Daoy (cell line): ENCODE measurements at regions not wholly inside any gene's neighbourhood (a gene's known extent, or its start where the extent isn't known, plus 50 kb on each side); places are given as distances from the start of the nearest gene placed in this dataset.

Experiments used
- DNase-seq: peaks from one replicate; pipeline ENCODE4 v3.0.0-alpha.2; 2015; ENCODE audit warnings: low read depth

DNA sequence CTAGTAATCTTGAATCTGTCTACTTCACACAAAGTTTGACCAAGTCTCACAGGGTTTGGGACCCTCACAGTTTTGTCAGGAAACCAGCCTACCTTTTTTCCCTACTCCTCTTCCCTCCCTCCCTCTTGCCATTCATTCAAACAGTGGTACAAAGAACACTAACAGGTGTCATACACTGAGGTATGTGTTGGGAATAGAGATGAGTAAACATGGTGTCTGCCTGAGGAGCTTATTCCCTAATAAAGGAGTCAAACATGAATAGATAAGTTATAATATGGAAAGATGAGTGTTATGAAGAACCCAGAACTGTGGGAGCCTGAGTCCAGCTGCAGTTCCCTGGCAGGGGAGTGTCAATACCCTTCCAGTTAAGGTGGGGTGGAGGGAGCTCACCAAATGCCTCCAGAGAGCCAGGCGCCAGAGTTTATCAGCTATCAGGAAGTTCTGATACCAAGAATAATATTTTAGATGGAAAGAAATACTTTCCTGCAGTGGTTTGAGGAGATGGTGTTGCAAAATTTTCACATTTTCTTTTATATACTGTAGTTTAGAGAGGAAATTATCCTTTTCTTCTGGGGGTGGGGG, 183.4 kb upstream of the NR3C1 start:
- no peak for DNase-seq

DNA sequence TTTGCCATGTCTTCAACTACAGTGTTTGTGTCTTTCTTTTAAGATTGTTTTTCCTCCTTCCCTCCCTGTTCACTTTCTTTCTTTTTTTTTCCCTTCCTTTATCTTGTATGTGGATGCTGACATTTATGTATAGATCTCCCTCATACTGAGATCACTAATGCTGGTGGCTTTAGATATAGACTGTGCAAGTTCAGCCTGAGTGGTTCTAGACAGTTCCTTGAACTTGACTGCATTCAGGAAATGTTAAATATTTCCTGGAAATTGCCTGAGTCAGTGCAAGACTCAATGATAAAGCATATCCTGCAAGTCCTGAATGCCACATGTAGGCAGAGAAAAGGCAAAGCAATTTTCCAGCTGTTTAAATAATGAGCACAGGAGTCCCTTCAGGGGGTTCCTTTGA, 182.5 kb upstream of the NR3C1 start:
- DNase-seq, result no peak

DNA sequence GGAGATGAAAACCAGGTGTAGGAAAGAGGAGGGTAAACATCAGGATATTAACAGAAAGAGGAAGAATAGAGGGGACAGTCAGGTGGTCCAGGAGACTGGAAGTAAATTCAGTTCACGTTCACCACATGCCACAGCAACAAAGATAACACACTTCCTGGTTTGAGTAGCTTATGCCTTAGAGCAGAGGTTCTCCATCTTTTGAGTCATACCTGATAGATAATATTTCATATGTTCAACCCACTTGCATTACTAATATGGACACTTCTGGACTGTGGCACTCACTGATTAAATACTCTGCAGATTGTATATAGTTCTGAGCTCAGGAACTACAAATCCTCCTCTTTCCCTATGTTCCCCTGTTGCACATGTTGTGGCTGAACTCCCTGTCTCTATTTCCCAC, 179.9 kb upstream of the NR3C1 start:
- no peak for DNase-seq

DNA sequence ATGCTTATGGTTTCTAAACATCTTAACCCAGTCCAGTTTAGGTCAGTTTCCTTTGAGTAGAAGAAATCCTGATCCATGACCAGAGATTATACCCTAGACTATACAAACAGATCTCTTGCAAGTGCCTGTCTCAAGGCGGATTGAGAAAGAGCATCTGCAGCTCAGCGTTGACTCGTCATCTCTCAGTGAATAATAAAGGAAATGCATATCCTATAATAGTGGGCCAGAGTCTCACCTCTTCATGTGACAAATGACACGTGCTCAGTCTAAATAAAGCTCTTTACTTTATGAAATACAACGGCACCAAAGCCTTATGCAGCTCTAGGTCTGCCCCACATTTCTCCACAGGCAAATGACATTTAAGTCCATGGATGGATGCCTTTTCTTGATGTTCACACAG, 179.4 kb upstream of the NR3C1 start:
- DNase-seq, result no peak

DNA sequence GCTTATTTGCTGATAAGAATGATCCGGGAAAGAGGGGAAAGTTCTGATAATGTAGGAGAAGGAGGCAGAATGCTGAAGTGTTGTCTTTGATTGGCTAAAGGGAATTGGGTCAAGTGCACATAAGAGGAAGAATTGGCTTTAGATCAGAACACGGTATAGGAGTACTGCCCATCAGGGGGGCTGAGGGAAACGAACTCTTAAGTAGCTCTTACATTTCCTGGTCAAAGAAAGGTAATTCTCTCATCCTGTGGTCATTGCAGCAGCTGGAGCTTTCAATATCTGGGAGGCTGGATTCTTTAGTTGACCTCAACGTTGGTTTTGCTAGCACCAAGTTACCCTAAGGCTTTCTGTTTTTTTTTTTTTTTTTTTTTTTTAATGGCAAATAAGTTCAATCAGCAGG, 178.7 kb upstream of the NR3C1 start:
- DNase-seq, result no peak

DNA sequence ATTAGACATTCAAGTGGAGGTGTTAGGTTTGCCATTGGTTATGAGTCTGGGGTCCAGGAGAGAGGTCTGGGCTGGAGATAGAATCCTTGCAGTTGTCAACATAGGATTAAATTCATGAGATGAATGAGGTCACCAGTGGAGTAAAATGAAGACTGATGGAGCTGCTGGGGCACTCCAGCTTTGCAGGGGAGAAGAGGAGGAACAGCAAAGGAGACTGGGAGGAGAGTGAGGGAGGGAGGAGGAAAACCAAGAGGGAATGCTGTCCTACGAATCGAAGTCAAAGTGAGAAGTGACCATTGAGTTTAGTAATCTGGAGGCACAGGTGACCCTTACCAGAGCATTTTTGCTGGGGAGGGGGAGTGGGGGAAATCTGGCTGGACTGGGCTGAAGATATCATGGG, 178.2 kb upstream of the NR3C1 start:
- DNase-seq, result no peak

DNA sequence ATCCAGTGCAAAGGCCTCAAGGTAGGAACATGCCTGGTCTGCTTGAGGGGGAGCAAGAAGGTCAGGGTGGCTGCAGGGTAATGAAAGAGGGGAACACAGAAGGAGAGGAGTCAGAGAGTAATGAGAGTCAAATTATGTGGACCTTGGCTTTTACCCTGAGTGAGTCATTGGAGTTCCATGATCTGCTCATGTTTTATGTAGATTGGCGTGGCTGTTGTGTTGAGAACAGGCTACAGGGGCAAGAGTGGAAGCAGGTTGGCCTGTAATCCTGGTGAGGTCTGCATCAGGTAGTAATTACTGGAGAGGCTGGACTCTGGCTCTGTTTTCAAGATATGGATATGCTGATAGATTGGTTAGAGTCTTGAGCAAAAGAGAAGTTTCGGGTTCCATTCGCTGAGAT, 177.7 kb upstream of the NR3C1 start:
- no peak for DNase-seq

DNA sequence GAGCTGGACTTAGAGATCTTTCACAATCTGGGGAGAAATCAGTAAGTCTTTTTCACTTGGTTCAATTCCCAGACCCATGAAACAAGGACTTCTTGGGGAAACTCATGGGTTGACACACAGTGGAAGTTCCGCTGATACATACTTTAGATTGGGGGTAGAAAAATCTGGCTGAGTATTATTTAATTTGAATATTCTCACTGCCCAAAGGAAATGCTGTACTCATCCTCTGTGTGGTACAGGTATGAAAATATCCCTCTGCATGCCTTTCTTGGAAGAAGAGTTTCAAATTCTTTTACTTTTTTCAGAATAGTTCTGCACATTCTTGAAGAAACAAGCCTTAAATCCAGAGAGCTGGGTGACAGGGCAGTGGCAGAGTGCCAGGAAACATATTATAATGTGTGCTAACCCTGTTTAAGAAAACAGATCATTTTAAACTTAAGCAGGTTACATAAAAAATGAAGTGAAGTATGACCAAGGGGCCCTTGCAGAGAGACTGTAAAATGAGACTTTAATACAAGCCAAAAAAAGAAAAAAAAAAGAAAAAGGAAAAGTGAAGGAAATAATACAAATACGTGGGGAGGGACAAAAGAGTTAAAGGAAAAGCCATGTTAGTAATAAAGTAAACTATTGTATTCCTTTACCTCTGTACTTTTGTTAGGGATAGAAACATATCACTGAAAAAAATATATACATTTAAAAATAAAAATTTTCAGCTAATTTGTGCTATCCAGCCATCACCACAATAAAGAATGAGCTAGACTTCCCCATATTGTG, 173.4 kb upstream of the NR3C1 start:
- DNase-seq, result no peak

DNA sequence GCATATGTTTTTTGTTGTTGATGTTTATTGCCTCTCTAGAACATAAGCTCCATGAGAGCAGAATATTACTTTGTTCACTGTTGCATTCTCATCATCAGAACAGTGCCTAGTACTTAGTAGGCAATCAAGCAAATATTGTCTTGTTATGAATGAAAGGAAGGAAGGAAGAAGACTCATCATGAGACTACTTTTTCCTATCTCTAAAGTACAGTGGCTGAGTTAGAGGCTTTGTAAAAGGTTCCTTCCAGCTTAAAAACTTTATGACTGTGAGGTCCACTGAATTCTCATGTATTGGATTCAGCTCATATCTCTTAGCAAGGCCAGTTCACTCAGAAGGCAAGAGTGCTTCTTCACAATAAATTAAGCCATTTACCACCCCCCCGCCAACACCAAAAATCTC, 171.8 kb upstream of the NR3C1 start:
- no peak for DNase-seq

DNA sequence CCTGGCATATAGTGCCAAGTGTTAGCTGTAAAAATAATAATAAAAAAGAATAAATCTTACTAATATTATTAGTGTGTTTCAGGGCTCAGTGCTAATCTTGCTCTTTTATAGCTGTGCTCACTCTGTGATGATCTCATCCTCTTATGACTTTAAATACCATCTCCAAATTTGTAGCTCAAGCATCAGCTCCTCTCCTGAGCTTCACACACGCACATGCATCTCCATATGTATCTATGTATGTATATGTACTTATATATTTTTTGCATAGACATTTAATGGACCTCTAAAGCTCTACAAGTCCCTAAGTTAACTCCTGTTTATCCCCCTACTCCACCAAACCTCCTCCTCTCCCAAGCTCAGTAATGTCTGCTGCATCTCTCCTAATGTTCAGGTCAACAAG, 170.8 kb upstream of the NR3C1 start:
- no peak for DNase-seq

DNA sequence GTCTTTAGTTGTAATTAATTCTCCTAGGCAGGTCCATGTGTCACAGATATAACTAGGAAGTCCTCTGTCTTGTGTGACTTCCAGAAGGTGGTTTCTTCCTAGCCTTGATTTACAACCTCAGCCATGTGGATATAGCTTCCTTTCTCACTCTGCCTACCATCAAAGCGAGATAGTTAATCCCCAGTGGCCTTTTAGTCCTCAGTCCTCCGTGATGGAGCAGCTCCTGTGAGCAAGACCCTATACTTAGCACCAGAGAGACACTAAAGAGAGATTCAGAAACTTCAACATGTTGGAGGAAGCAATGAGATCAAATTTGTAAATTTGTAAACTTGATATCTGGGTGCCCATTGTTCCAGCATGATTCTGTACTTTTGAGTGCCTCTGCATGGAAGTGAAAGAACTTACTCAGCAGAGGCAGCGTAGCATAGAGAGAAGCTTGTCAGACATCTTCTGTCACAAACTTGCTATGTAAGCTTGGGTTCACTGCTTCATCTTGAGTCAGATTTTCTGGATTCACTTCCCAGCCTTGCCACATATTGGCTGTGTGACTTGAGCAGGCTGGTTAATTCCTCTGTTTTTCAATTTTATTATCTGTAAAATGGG, 170.2 kb upstream of the NR3C1 start:
- DNase-seq, result no peak

DNA sequence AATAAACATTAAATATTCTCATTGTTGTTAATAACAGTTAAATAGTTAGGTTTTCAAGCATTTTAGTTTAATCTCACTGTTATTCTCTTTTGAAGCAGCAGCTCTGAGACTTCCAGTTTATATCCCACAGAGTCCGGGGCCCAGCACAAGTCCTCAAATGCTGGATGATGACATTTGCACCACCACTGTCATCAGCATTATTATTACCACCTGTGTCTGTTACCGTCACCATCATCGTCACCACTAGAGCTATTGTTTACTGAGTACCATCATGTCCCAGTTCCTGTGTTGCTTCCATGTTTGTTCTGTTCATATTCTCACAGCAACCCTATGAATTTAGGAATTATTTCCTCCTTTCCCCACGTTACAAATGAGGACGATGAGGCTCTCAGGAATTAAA, 169.2 kb upstream of the NR3C1 start:
- no peak for DNase-seq

DNA sequence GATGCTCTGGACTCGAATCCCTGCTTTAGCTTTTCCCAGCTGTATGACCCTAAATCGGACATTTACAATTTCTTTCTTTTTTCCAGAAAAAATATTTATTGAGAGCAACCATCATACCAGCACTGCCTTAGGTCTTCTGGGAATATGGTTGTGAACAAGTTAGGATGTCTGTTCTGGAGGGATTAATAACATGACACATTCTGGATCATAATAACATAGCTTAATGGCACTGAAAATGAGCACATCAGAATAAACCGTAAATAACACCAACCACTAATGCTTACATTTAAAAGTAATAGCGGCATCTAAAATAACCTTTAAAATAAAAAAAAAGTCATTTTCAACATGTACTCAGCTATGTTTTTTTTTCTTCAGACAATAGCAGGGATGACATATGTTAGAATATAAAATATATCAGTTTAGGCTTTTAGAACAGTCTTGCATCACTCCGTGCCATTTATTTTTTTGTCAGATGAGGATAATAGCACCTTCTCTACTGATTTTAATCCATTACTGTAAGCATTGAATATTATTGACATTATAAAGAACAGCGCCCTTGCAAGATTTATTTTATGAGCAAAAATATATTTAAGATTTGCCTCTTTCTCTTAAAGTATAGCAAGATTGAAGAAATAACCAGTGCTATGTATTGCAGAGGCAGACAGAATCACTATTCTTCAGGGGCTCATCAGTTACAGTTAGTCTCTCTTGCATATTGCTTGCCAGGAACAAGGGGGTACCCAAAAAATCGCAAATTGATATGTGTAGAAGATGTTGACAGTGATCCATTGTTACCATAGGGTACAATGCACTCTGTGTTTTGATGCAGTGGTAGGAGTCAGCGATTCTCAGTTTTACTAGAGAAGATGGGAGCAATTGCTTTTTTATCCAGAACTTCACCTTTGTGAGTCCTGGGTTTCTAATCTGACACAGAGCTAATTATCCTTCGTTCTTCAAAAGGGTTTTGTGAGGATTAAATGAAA, 168.4 kb upstream of the NR3C1 start:
- DNase-seq, result no peak

DNA sequence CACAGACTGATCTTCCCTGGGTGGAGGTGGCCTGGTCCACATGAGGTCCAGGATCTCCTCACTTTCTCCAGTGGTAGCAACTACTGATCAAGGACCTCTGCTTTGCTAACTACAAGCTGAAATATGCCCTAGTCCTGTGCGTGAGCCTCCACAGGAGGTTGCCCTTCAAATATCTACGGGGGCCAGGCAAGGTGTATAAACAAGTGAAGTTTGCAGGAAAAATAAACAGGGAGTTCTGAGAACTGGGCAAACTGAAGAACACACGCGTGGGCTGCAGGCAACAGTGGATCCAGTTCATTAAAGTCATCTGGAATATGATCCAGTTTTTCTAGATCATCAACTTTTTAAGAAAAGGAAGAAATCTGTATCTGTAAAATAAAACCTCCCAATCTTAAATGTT, 167.5 kb upstream of the NR3C1 start:
- DNase-seq, result no peak

DNA sequence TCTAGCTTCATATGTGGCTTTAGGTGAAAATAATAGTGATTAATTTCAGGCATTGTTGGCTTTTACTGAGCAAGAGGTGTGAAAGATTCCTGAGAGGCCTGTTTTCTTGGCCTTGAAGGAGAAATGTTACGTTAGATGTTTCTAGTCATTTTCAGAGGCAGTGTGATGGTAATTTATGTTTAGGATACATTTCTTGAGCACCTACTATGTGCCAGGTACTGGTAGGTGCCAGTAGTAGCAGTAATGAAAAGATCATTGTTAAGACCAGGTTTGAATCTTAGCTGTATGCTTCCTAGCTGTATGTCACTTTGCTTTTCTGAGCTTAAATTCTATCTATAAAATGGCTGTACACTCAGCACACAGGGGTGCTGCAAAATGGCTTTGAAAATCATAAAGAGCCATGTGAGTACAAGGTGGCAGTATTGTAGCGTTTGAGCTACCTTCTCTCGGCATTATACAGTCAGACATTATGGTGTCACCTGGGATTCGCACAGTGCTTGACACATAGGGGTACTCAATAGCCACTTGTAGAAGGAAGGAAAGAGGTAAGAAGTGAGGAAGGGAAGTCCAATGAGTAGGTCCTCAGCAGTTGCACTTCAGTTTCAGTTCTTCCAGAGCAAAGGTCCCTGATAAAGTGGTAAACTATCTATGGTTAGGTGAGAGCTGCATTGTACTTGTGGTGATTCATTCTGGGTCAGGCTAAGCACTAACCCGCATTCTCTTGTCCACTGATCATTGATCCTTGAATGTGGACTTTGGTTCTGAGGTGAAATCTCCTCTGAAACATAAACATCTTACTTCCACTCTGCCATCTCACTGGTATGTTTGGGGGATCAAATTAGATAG, 166.5 kb upstream of the NR3C1 start:
- no peak for DNase-seq

DNA sequence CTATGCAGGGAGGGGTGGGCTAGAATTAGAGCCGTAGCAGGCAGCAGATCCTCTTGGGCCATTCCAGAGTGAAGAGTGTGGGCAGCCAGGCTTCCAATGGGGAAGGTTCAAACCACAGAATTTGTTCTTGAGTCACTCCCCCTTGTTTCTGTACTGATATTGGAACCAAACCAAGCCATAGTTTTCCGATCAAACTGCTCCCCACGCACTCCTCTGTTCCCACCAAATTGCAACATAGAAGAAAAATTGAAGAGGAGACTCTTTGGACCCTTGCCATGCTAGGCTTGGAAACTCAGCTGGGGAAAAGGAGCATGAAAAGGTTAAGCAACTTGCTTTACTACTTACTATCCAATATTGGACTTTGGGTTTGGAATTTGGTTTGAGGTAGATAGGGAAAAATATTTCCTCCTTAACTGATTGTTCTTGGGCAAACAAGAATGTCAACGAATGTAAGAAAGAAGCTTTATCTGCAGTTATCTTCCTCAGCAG, 165.8 kb upstream of the NR3C1 start:
- no peak for DNase-seq

DNA sequence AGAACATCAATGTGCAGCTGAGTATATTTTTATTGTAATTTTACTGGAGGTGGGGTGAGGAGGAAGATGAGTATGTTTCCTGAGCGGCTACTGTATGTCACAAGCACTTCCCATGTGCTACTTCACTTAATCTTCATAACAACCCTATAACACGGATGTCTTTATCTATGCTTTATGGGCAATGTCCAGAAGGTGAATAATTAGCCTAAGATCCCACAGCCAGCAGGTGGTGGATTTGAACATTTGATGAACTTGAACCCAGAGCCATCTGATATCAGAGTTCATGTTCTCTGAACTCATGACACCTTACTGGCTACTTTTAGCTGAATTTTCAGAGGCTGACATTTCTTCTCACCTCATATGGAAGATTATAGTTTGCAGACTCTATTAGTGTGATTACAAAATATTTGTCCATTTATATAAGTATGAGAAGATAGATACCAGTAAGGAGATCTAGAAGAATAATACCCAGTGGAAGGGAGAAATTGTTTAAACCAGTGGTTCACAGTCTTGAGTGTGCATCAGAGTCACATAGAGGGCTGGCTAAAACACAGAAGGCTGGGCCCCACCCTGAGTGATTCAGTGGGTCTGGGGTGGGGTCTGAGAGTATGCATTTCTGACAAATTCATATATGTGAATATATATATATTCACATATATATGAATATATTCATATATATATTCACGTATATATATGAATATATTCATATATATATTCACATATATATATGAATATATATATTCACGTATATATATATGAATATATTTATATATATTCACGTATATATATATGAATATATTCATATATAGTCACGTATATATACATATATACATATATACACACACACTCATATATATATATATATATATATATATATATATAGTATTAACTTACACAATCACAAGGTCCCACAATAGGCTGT, 164.4 kb upstream of the NR3C1 start:
- no peak for DNase-seq

DNA sequence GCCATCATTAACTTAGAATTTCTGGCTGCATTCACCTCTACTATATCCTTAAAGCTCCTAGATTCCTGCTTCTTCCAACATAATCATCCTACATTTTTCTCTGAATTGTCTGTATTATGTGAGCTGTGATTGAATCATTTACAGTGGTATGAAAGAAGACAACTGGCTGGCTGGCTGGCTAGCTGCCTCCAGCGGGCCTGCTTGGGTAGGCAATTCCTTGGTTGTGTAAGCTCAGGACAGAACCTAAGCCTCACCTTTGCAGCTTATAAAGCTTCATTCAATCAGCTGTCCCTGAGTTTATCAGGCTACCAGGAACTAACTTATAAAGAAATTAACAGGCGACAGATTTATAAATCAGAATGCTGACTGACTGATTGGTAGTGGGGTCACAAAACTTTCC, 162.7 kb upstream of the NR3C1 start:
- no peak for DNase-seq

DNA sequence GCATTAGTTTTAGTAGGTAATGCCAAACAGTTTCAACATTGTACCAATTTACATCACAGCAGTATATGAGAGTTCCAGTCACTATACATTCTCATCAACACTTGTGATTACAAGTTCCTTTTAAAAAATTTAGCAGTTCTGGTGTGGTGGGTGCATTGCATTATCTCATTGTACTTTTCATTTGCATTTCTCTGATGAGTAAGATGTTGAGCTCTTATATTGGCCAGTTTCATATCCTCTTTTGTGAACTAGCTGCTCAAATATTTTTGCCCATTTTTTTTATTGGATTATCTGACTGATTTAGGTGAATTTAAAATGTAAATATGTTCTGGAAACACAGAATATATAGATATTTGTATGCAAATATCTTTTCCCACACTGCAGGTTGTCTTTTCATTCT, 160.9 kb upstream of the NR3C1 start:
- no peak for DNase-seq

DNA sequence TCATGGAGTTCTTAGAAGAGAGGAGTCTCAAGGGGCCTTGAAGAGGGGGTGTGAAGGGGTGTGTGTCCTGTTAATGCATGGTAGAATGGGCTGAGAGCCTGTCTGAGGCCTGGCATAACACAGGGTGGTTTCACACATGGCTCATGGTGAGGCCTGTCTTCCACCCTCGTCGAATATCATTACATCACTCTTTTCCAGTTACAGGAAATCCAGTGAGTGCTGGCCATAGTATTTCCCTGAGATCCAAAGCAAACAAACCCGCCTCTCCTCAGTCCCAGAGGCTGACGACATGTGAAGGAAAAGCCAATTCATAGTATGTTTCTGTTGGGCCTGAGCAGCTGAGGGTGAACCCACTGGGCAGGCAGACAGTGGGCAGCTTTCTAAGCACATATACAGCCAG, 159.4 kb upstream of the NR3C1 start:
- DNase-seq, result peak; percentile 74
